GM10248 (cell line): ENCODE measurements at regions not wholly inside any gene's neighbourhood (a gene's known extent, or its start where the extent isn't known, plus 50 kb on each side); places are given as distances from the start of the nearest gene placed in this dataset.
A peak's percentile ranks its signal among the peaks of the same experiment; 100 is the strongest.

Source experiments
- CTCF ChIA-PET: fragments of 300-600 bp; sonication (Branson Sonifier 250); formaldehyde crosslinking; extraction: SDS; loops from one replicate; lab custom pipeline; 2021; ENCODE audit warnings: antibody characterized with exemption; lab: Yijun Ruan, JAX
- POLR2A ChIA-PET: fragments of 350-650 bp; sonication (Branson Sonifier 250); formaldehyde crosslinking; extraction: SDS; loops from one replicate; lab custom pipeline; 2020; ENCODE audit warnings: antibody characterized with exemption; lab: Yijun Ruan, JAX
- DNase-seq: peaks from one replicate; pipeline ENCODE4 v3.0.0; 2012; ENCODE audit errors: extremely low spot score
- CTCF ChIP-seq: IDR thresholded peaks from 2 replicates; pipeline ENCODE4 v1.5.1; 2012; ENCODE audit warnings: mild to moderate bottlenecking, low read depth; ENCODE audit errors: extremely low read depth, missing control alignments, control extremely low read depth

DNA sequence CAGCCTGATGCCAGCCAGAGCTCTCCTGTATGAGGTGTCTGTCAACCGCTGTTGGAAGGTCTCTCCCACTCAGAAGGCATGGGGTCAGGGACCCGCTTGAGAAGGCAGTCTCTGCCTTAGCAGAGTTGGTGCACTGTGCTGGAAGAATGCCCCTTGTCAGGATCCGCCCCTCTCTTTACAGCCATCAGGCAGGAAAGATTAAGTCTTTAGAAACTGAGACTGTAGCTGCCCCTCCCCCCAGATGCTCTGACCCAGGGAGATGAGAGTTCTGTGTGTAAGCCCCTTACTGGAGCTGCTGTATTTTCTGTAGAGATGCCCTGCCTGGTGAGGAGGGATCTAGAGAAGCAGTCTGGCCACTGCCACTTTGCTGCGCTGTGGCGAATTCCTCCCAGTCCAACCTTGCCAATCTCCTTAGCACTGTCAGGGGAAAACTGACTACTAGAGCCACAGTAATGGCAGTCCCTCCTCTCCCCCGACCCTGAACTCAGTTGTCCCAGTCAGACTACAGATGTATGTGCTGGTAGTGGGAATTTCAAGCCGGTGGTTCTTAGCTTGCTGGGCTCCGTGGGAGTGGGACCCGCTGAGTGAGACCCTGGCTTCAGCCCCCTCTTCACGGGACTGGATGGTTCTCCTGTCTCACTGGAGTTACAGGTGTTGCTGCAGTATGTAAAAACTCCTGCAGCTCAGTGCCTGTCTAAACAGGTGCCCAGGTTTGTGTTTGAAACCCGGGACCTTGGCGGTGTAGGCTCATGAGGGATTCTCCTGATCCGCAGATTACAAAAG, 285.5 kb upstream of the ZWINT start:
- ChIA-PET CTCF (no interaction called here), POLR2A (interaction anchor here (0.6 kb wide), 1 partner anchor 11 kb away, joined by 3 read pairs; no protein-coding TSS in a partner anchor)
- TF ChIP-seq CTCF = no peak
- DNase-seq = no peak

DNA sequence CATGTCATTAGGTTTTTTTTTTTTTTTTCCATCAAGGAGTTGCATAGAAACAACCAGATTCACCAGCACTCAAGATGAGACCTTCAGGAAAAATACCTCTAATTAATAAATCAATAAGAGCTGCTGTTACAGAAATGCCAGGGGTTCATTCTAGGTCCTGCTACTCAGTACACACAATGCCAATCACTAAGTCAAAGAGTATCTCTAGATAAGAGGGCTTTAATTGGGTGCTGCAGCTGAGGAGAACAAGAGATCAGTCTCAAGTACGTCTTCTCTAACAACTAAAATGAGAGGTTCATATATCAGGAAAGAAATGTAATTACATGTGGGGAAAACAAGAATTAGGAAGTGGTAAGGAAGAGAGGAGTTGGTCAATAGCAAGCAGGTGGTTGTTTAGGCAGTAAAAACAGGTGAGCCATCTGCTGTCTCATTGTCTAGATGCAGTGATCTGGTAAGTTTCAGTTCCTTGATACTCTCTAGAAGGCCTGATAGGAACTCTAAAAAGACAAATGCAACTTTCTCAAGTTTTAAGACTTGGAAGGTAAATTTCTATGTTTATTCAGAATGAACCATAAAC, 272.9 kb upstream of the ZWINT start:
- ChIA-PET CTCF (interaction anchor here (2.0 kb wide), 1 partner anchor 10 kb away, joined by 4 read pairs; no protein-coding TSS in a partner anchor), POLR2A (no interaction called here)
- DNase-seq = peak; percentile 34
- TF ChIP-seq CTCF = no peak

DNA sequence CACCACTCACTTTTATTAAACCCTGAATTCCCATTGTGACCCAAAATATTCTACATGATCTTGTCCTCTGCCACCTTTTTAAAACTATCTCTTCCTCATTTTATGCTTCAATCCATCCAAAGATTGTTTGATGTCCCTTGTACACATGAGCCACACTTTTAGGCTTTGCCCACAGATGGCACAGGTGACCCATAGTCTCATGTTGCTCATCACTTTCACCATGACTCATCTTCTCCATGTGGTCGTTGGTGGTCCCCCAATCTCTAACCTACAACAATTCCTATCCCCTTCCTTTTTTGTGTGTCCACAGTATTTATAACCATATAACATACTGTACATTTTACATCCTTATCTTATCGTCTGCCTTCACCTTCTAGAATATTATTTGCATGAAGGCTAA, 271.5 kb upstream of the ZWINT start:
- no peak for TF ChIP-seq CTCF
- DNase-seq = no peak
- ChIA-PET CTCF (no interaction called here), POLR2A (no interaction called here)

- ChIA-PET CTCF (interaction anchor here (1.2 to 1.9 kb wide), 3 partner anchors 9 to 15 kb away, joined by 4 to 7 read pairs (median 5); no protein-coding TSS in a partner anchor), POLR2A (no interaction called here)
- no peak for TF ChIP-seq CTCF
- DNase-seq = no peak
These were observed 263.0 kb upstream of the ZWINT start for GRCh38 chr10:56624082-56624481.

GRCh38 chr10:56623064-56623463, 262.0 kb upstream of the ZWINT start:
- ChIA-PET CTCF (no interaction called here), POLR2A (no interaction called here)
- DNase-seq = no peak

More at GRCh38 chr10:56623064-56623463, 262.0 kb upstream of the ZWINT start:
- TF ChIP-seq CTCF = no peak
